Activated T-helper 17 cell treated with anti-CD3 and anti-CD28 coated beads, Interleukin-2, amount 50 U/mL, for 72 hours (primary cell): ENCODE measurements at regions not wholly inside any gene's neighbourhood (a gene's known extent, or its start where the extent isn't known, plus 50 kb on each side); places are given as distances from the start of the nearest gene placed in this dataset.
"Not testable (repeated sequence)": the region's sequence is repeated elsewhere in the genome, so short reads cannot be mapped to it uniquely, and the experiment has no call there.

Experiments used
- ATAC-seq: fragments of 150-1000 bp; cut with Tn5 transposase; replicated peaks from 2 replicates; pipeline ENCODE4 v1.10.0; 2021; ENCODE audit warnings: mild to moderate bottlenecking, moderate library complexity
- H3K27ac Mint-ChIP-seq: one replicate; pipeline ENCODE4 v1.8.0; 2022; ENCODE audit warnings: mixed read lengths
- H3K27me3 Mint-ChIP-seq: one replicate; pipeline ENCODE4 v1.8.0; 2022; ENCODE audit warnings: mixed read lengths
- H3K36me3 Mint-ChIP-seq: one replicate; pipeline ENCODE4 v1.8.0; 2022; ENCODE audit warnings: low read depth, mild to moderate bottlenecking, mixed read lengths
- H3K4me1 Mint-ChIP-seq: one replicate; pipeline ENCODE4 v1.8.0; 2022; ENCODE audit warnings: mixed read lengths
- H3K4me3 Mint-ChIP-seq: one replicate; pipeline ENCODE4 v1.8.0; 2022; ENCODE audit warnings: mild to moderate bottlenecking, mixed read lengths
- H3K9me3 Mint-ChIP-seq: one replicate; pipeline ENCODE4 v1.8.0; 2022; ENCODE audit warnings: mixed read lengths

GRCh38 chr7:66447007-66447406 is 181.7 kb upstream of the KCTD7 start:
- H3K4me3 Mint-ChIP-seq, H3K4me1 Mint-ChIP-seq, H3K27me3 Mint-ChIP-seq, ATAC-seq, H3K9me3 Mint-ChIP-seq, H3K27ac Mint-ChIP-seq: not testable (repeated sequence)
- H3K36me3 Mint-ChIP-seq = peaks cover 25% of the 10 kb centered on the region

GRCh38 chr7:66450814-66451213 is 177.9 kb upstream of the KCTD7 start:
- not testable (repeated sequence) for ATAC-seq, H3K27ac Mint-ChIP-seq, H3K4me1 Mint-ChIP-seq, H3K9me3 Mint-ChIP-seq, H3K4me3 Mint-ChIP-seq, H3K27me3 Mint-ChIP-seq
- peaks cover 38% of the 10 kb centered on the region for H3K36me3 Mint-ChIP-seq

- H3K9me3 Mint-ChIP-seq = not testable (repeated sequence)
These were observed 177.0 kb upstream of the KCTD7 start for GRCh38 chr7:66451713-66452112.

GRCh38 chr7:66452165-66452564 is 176.5 kb upstream of the KCTD7 start:
- Mint-ChIP-seq H3K27me3 (no peaks in the 10 kb centered on the region), H3K4me3 (no peak overlapping the region), H3K9me3 (no peaks in the 10 kb centered on the region), H3K4me1 (no peaks in the 10 kb centered on the region), H3K27ac (no peak overlapping the region), H3K36me3 (peaks cover 34% of the 10 kb centered on the region)
- no peak for ATAC-seq

More at GRCh38 chr7:66451713-66452112, 177.0 kb upstream of the KCTD7 start:
- H3K36me3 Mint-ChIP-seq = peaks cover 38% of the 10 kb centered on the region
- not testable (repeated sequence) for H3K27me3 Mint-ChIP-seq, ATAC-seq, H3K27ac Mint-ChIP-seq, H3K4me1 Mint-ChIP-seq, H3K4me3 Mint-ChIP-seq

GRCh38 chr7:66453340-66453739 is 175.3 kb upstream of the KCTD7 start:
- Mint-ChIP-seq H3K27me3 (no peaks in the 10 kb centered on the region), H3K4me3 (no peak overlapping the region), H3K27ac (no peak overlapping the region), H3K9me3 (no peaks in the 10 kb centered on the region), H3K4me1 (no peaks in the 10 kb centered on the region), H3K36me3 (peaks cover 30% of the 10 kb centered on the region)
- no peak for ATAC-seq

- H3K36me3 Mint-ChIP-seq = peaks cover 16% of the 10 kb centered on the region
- H3K27me3 Mint-ChIP-seq = no peaks in the 10 kb centered on the region
- H3K4me3 Mint-ChIP-seq = no peak overlapping the region
- ATAC-seq = peak; percentile 42
- H3K4me1 Mint-ChIP-seq = no peaks in the 10 kb centered on the region
- H3K9me3 Mint-ChIP-seq = no peaks in the 10 kb centered on the region
- no peak overlapping the region for H3K27ac Mint-ChIP-seq
These were observed 174.0 kb upstream of the KCTD7 start for GRCh38 chr7:66454600-66455225.

GRCh38 chr7:66455432-66455831 is 173.2 kb upstream of the KCTD7 start:
- H3K36me3 Mint-ChIP-seq = peaks cover 13% of the 10 kb centered on the region
- H3K4me3 Mint-ChIP-seq, ATAC-seq, H3K4me1 Mint-ChIP-seq, H3K27ac Mint-ChIP-seq, H3K27me3 Mint-ChIP-seq, H3K9me3 Mint-ChIP-seq: not testable (repeated sequence)

GRCh38 chr7:66456431-66456830 is 172.2 kb upstream of the KCTD7 start:
- not testable (repeated sequence) for H3K4me3 Mint-ChIP-seq, H3K4me1 Mint-ChIP-seq, H3K9me3 Mint-ChIP-seq, H3K27me3 Mint-ChIP-seq, H3K27ac Mint-ChIP-seq, ATAC-seq
- H3K36me3 Mint-ChIP-seq = peaks cover 13% of the 10 kb centered on the region

GRCh38 chr7:66458991-66459390 is 169.7 kb upstream of the KCTD7 start:
- H3K27ac Mint-ChIP-seq, ATAC-seq, H3K9me3 Mint-ChIP-seq, H3K27me3 Mint-ChIP-seq, H3K4me1 Mint-ChIP-seq, H3K4me3 Mint-ChIP-seq: not testable (repeated sequence)
- peaks cover 13% of the 10 kb centered on the region for H3K36me3 Mint-ChIP-seq

- H3K9me3 Mint-ChIP-seq, ATAC-seq, H3K4me3 Mint-ChIP-seq, H3K4me1 Mint-ChIP-seq, H3K27me3 Mint-ChIP-seq, H3K36me3 Mint-ChIP-seq, H3K27ac Mint-ChIP-seq: not testable (repeated sequence)
These were observed 168.8 kb upstream of the KCTD7 start for GRCh38 chr7:66459783-66460413.

- Mint-ChIP-seq H3K4me1 (no peaks in the 10 kb centered on the region), H3K27me3 (no peaks in the 10 kb centered on the region), H3K36me3 (no peaks in the 10 kb centered on the region), H3K9me3 (peaks cover 4% of the 10 kb centered on the region), H3K27ac (no peak overlapping the region), H3K4me3 (no peak overlapping the region)
- peak; percentile 76 for ATAC-seq
These were observed 167.7 kb upstream of the KCTD7 start for GRCh38 chr7:66460921-66461361.

GRCh38 chr7:66461397-66461796 is 167.3 kb upstream of the KCTD7 start:
- not testable (repeated sequence) for ATAC-seq, H3K9me3 Mint-ChIP-seq, H3K4me3 Mint-ChIP-seq, H3K27me3 Mint-ChIP-seq, H3K36me3 Mint-ChIP-seq, H3K4me1 Mint-ChIP-seq
- peak overlapping the region; percentile 7 for H3K27ac Mint-ChIP-seq

- H3K9me3 Mint-ChIP-seq, H3K4me3 Mint-ChIP-seq, H3K36me3 Mint-ChIP-seq, H3K4me1 Mint-ChIP-seq, ATAC-seq, H3K27me3 Mint-ChIP-seq: not testable (repeated sequence)
- peak overlapping the region; percentile 54 for H3K27ac Mint-ChIP-seq
These were observed 165.8 kb upstream of the KCTD7 start for GRCh38 chr7:66462831-66463230.

GRCh38 chr7:66464059-66464458 is 164.6 kb upstream of the KCTD7 start:
- no peaks in the 10 kb centered on the region for H3K4me1 Mint-ChIP-seq

GRCh38 chr7:66466081-66466600 is 162.5 kb upstream of the KCTD7 start:
- H3K9me3 Mint-ChIP-seq = peaks cover 4% of the 10 kb centered on the region
- no peaks in the 10 kb centered on the region for H3K4me1 Mint-ChIP-seq
- no peak overlapping the region for H3K27ac Mint-ChIP-seq
- ATAC-seq = no peak
- H3K27me3 Mint-ChIP-seq = no peaks in the 10 kb centered on the region
- H3K36me3 Mint-ChIP-seq = no peaks in the 10 kb centered on the region
- H3K4me3 Mint-ChIP-seq = no peak overlapping the region

More at GRCh38 chr7:66464059-66464458, 164.6 kb upstream of the KCTD7 start:
- no peak overlapping the region for H3K4me3 Mint-ChIP-seq
- no peak overlapping the region for H3K27ac Mint-ChIP-seq
- H3K27me3 Mint-ChIP-seq = no peaks in the 10 kb centered on the region
- H3K9me3 Mint-ChIP-seq = peaks cover 4% of the 10 kb centered on the region
- H3K36me3 Mint-ChIP-seq = no peaks in the 10 kb centered on the region
- ATAC-seq = no peak
